Ovary (tissue), 3 donors: ENCODE measurements at regions not wholly inside any gene's neighbourhood (a gene's known extent, or its start where the extent isn't known, plus 50 kb on each side); places are given as distances from the start of the nearest gene placed in this dataset.

Experiments
- CTCF ChIP-seq, 3 donors: fragments of 450-650 bp in 2 of 3; fragments of 200-600 bp in 1 of 3; IDR thresholded peaks; one replicate each; pipeline versions ENCODE4 v1.5.1 to v1.8.0; 2016 to 2022; ENCODE audit warnings: antibody characterized with exemption in 3 of 3, mild to moderate bottlenecking in 1 of 3
- EP300 ChIP-seq: sonication (generic); formaldehyde crosslinking; IDR thresholded peaks from one replicate; pipeline ENCODE4 v1.6.1; 2017; ENCODE audit warnings: antibody characterized with exemption
- POLR2A ChIP-seq: fragments of 450-650 bp; IDR thresholded peaks from one replicate; pipeline ENCODE4 v1.6.1; 2017; ENCODE audit warnings: antibody characterized with exemption, mild to moderate bottlenecking, moderate library complexity
- donor health status: DM: no; HTN: no; CAD: no.

GRCh38 chr9:78143281-78144007 is 92.4 kb upstream of the CEP78 start:
- TF ChIP-seq CTCF (IDR thresholded peaks at IDR 0.05), result no peak
- TF ChIP-seq POLR2A, result no peak
- no peak for TF ChIP-seq EP300
